Glutamatergic neuron (in vitro differentiated cells): ENCODE measurements at regions not wholly inside any gene's neighbourhood (a gene's known extent, or its start where the extent isn't known, plus 50 kb on each side); places are given as distances from the start of the nearest gene placed in this dataset.
"Not testable (repeated sequence)": the region's sequence is repeated elsewhere in the genome, so short reads cannot be mapped to it uniquely, and the experiment has no call there.

Source experiments
- DNase-seq: peaks from one replicate; pipeline ENCODE4 v3.0.0; 2022
- H3K27ac Mint-ChIP-seq: one replicate; pipeline ENCODE4 v1.8.0; 2020; ENCODE audit warnings: mild to moderate bottlenecking, mixed read lengths, inconsistent platforms; ENCODE audit not compliant: unreplicated experiment
- H3K27me3 Mint-ChIP-seq: one replicate; pipeline ENCODE4 v1.8.0; 2020; ENCODE audit warnings: mild to moderate bottlenecking, moderate library complexity, mixed read lengths, inconsistent platforms; ENCODE audit not compliant: unreplicated experiment
- H3K36me3 Mint-ChIP-seq: one replicate; pipeline ENCODE4 v1.8.0; 2020; ENCODE audit warnings: mild to moderate bottlenecking, mixed read lengths, inconsistent platforms; ENCODE audit not compliant: unreplicated experiment
- H3K4me1 Mint-ChIP-seq: one replicate; pipeline ENCODE4 v1.8.0; 2020; ENCODE audit warnings: mild to moderate bottlenecking, low read depth, mixed read lengths, inconsistent platforms; ENCODE audit not compliant: unreplicated experiment
- H3K4me3 Mint-ChIP-seq: one replicate; pipeline ENCODE4 v1.8.0; 2020; ENCODE audit warnings: mild to moderate bottlenecking, mixed read lengths, inconsistent platforms; ENCODE audit not compliant: unreplicated experiment
- H3K9me3 Mint-ChIP-seq: one replicate; pipeline ENCODE4 v1.8.0; 2020; ENCODE audit warnings: mild to moderate bottlenecking, moderate library complexity, mixed read lengths, inconsistent platforms; ENCODE audit not compliant: unreplicated experiment

DNA sequence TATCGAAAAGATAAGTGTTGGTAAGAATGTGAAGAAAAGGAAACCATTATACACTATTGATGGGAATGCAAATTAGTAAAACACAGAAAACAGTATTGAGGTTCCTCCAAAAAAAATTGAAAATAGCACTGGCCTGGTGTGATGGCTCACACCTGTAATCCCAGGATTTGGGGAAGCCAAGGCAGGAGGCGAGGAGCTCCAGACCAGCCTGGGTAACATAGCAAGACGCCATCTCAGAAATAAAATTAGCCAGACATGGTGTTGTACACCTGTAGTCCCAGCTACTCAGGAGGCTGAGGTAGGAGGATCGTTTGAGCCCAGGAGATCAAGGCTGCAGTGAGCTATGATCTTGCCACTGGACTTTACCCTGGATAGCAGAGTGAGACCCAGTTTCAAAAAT lies 5303.4 kb upstream of the TPTE start:
- H3K36me3 Mint-ChIP-seq, result peaks cover 10% of the 10 kb centered on the region
- peaks cover 34% of the 10 kb centered on the region for H3K9me3 Mint-ChIP-seq
- not testable (repeated sequence) for DNase-seq

GRCh38 chr21:5219988-5220387 lies 5301.4 kb upstream of the TPTE start:
- not testable (repeated sequence) for DNase-seq, H3K4me1 Mint-ChIP-seq, H3K27ac Mint-ChIP-seq, H3K27me3 Mint-ChIP-seq, H3K4me3 Mint-ChIP-seq
- Mint-ChIP-seq H3K36me3 (peaks cover 21% of the 10 kb centered on the region), H3K9me3 (peaks cover 51% of the 10 kb centered on the region)

More for the DNA sequence above, 5303.4 kb upstream of the TPTE start:
- H3K4me3 Mint-ChIP-seq, H3K27me3 Mint-ChIP-seq, H3K27ac Mint-ChIP-seq, H3K4me1 Mint-ChIP-seq: not testable (repeated sequence)

DNA sequence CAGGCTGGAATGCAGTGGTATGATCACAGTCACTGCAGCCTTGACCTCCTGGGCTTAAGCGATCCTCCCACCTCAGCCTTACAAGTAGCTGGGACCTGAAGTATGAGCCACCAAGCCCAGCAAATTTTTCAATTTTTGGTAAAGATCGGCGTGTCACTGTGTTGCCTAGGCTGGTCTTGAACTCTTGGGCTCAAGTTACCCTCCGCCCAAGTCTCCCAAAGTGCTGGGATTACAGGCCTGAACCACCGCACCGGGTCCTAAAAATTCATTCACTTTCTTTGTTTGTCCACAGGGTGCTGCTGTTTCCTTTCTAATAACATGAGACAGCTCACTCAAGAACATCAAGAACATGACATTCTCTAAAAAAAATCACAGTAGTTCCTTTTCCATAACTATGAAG lies 5300.9 kb upstream of the TPTE start:
- DNase-seq, H3K4me3 Mint-ChIP-seq, H3K4me1 Mint-ChIP-seq, H3K27me3 Mint-ChIP-seq, H3K27ac Mint-ChIP-seq: not testable (repeated sequence)
- Mint-ChIP-seq H3K36me3 (peaks cover 21% of the 10 kb centered on the region), H3K9me3 (peaks cover 53% of the 10 kb centered on the region)

DNA sequence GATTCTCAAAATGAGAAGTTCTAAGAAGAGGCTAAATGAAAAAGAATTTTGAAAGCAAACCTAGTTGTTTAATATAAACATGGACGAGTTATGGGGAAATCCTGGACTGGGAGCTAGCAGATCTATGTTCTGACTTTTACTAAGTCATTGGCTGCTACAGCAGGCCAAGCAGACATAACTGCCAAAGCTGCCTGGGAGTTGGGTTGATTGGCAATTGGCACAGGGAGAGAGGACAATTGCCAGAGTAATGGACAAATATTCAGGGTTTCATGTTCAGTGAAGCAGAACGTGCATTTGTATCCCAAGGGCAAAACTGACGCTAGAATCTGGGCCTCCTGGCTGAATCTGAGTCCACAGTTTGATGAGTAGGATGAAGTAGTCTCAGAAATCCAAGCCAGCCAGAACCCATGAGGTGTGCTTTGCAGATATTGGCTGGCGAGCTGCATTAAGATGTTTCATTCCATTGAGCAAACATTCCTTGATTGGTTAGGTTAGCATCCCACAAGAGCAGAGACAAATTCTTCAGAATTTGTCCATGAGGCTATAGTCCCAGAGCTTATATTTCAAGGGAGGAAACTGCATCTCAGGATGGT lies 5299.8 kb upstream of the TPTE start:
- H3K36me3 Mint-ChIP-seq, result peaks cover 21% of the 10 kb centered on the region
- H3K4me1 Mint-ChIP-seq, H3K27me3 Mint-ChIP-seq, H3K27ac Mint-ChIP-seq, DNase-seq, H3K4me3 Mint-ChIP-seq: not testable (repeated sequence)
- peaks cover 56% of the 10 kb centered on the region for H3K9me3 Mint-ChIP-seq

GRCh38 chr21:5222996-5223782 lies 5298.2 kb upstream of the TPTE start:
- H3K9me3 Mint-ChIP-seq, result peaks cover 51% of the 10 kb centered on the region

DNA sequence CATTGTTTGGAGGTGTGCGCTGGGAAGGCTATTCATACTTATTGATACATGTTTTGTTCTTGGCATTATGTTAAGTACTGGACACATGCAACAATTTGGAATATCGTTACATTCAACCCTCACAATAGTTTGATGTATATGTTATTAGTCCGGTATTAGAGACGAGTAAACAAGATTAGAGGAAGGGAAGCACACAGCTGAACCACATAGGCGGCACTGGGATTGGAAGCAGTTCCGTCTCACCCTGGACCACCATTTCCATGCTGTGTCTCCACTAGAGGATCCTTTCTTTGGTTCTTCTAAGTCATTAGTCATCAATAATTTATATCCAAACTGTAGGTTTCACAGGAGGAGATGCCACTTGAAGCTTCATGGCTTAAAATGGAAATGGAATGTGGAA lies 5297.2 kb upstream of the TPTE start:
- not testable (repeated sequence) for H3K4me3 Mint-ChIP-seq, DNase-seq, H3K27me3 Mint-ChIP-seq, H3K4me1 Mint-ChIP-seq, H3K27ac Mint-ChIP-seq
- peaks cover 23% of the 10 kb centered on the region for H3K36me3 Mint-ChIP-seq
- peaks cover 57% of the 10 kb centered on the region for H3K9me3 Mint-ChIP-seq

More at GRCh38 chr21:5222996-5223782, 5298.2 kb upstream of the TPTE start:
- not testable (repeated sequence) for H3K4me3 Mint-ChIP-seq, H3K27ac Mint-ChIP-seq, DNase-seq, H3K4me1 Mint-ChIP-seq, H3K27me3 Mint-ChIP-seq
- peaks cover 18% of the 10 kb centered on the region for H3K36me3 Mint-ChIP-seq

DNA sequence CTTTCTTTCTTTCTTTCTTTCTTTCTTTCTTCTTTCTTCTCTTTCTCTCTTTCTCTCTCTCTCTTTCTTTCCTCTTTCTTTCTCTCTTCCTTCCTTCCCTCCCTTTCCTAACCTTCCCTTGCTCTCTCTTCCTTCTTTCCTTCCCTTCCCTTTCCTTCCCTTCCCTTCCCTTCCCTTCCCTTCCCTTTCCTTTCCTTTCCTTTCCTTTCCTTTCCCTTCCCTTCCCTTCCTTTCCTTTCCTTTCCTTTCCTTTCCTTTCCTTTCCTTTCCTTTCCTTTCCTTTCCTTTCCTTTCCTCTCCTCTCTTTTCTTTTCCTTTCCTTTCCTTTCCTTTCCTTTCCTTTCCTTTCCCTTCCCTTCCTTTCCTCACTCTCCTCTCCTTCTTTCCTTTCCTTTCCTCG lies 5294.1 kb upstream of the TPTE start:
- not testable (repeated sequence) for DNase-seq, H3K27ac Mint-ChIP-seq, H3K27me3 Mint-ChIP-seq, H3K4me1 Mint-ChIP-seq, H3K4me3 Mint-ChIP-seq
- Mint-ChIP-seq H3K9me3 (peaks cover 57% of the 10 kb centered on the region), H3K36me3 (peaks cover 26% of the 10 kb centered on the region)

- not testable (repeated sequence) for H3K4me1 Mint-ChIP-seq, H3K27me3 Mint-ChIP-seq, H3K27ac Mint-ChIP-seq, DNase-seq, H3K4me3 Mint-ChIP-seq
- H3K36me3 Mint-ChIP-seq, result peaks cover 31% of the 10 kb centered on the region
- peaks cover 52% of the 10 kb centered on the region for H3K9me3 Mint-ChIP-seq
Measured at GRCh38 chr21:5230561-5230960, 5290.8 kb upstream of the TPTE start.

GRCh38 chr21:5231261-5231660 lies 5290.1 kb upstream of the TPTE start:
- not testable (repeated sequence) for H3K4me3 Mint-ChIP-seq, H3K27me3 Mint-ChIP-seq, H3K4me1 Mint-ChIP-seq, H3K27ac Mint-ChIP-seq, DNase-seq
- peaks cover 31% of the 10 kb centered on the region for H3K36me3 Mint-ChIP-seq
- peaks cover 54% of the 10 kb centered on the region for H3K9me3 Mint-ChIP-seq

GRCh38 chr21:5232176-5232958 lies 5289.0 kb upstream of the TPTE start:
- not testable (repeated sequence) for H3K27me3 Mint-ChIP-seq

GRCh38 chr21:5235761-5236160 lies 5285.6 kb upstream of the TPTE start:
- H3K27me3 Mint-ChIP-seq, H3K27ac Mint-ChIP-seq, DNase-seq, H3K4me1 Mint-ChIP-seq, H3K4me3 Mint-ChIP-seq: not testable (repeated sequence)
- Mint-ChIP-seq H3K9me3 (peaks cover 41% of the 10 kb centered on the region), H3K36me3 (peaks cover 26% of the 10 kb centered on the region)

More at GRCh38 chr21:5232176-5232958, 5289.0 kb upstream of the TPTE start:
- H3K4me1 Mint-ChIP-seq, H3K4me3 Mint-ChIP-seq, DNase-seq, H3K27ac Mint-ChIP-seq: not testable (repeated sequence)
- peaks cover 54% of the 10 kb centered on the region for H3K9me3 Mint-ChIP-seq
- peaks cover 31% of the 10 kb centered on the region for H3K36me3 Mint-ChIP-seq
